Activated CD4-positive, alpha-beta T cell treated with anti-CD3 and anti-CD28 coated beads, Interleukin-10, Interleukin-2, amounts not matched to agents 100 ng/mL and 50 ng/mL, durations not matched to agents 16 hours and 8 hours (primary cell): ENCODE measurements at regions not wholly inside any gene's neighbourhood (a gene's known extent, or its start where the extent isn't known, plus 50 kb on each side); places are given as distances from the start of the nearest gene placed in this dataset.

Source experiments
- DNase-seq: peaks from one replicate; pipeline ENCODE4 v3.0.0-alpha.2; 2020

- DNase-seq, result peak; percentile 7
Measured at GRCh38 chr6:71533939-71534379, 245.3 kb downstream of the OGFRL1 start.

- no peak for DNase-seq
Measured at GRCh38 chr6:71534921-71535320, 246.3 kb downstream of the OGFRL1 start.

GRCh38 chr6:71537717-71538116 lies 249.1 kb downstream of the OGFRL1 start:
- DNase-seq, result no peak

GRCh38 chr6:71544028-71544427 lies 255.4 kb downstream of the OGFRL1 start:
- DNase-seq, result no peak

- no peak for DNase-seq
Measured at GRCh38 chr6:71544906-71545305, 256.3 kb downstream of the OGFRL1 start.

GRCh38 chr6:71545905-71546304 lies 257.3 kb downstream of the OGFRL1 start:
- no peak for DNase-seq

- no peak for DNase-seq
Measured at GRCh38 chr6:71551798-71552197, 263.2 kb downstream of the OGFRL1 start.

- DNase-seq, result no peak
Measured at GRCh38 chr6:71556141-71556540, 267.5 kb downstream of the OGFRL1 start.

GRCh38 chr6:71558974-71559373 lies 270.4 kb downstream of the OGFRL1 start:
- DNase-seq, result no peak

GRCh38 chr6:71567562-71567961 lies 279.0 kb downstream of the OGFRL1 start:
- DNase-seq, result no peak

GRCh38 chr6:71577766-71578165 lies 289.2 kb downstream of the OGFRL1 start:
- DNase-seq, result no peak

- no peak for DNase-seq
Measured at GRCh38 chr6:71579902-71580301, 291.3 kb downstream of the OGFRL1 start.

GRCh38 chr6:71582820-71583219 lies 294.2 kb downstream of the OGFRL1 start:
- no peak for DNase-seq

- DNase-seq, result no peak
Measured at GRCh38 chr6:71584712-71585436, 296.3 kb downstream of the OGFRL1 start.

- no peak for DNase-seq
Measured at GRCh38 chr6:71585472-71585871, 296.9 kb downstream of the OGFRL1 start.

- DNase-seq, result no peak
Measured at GRCh38 chr6:71588490-71588889, 297.9 kb upstream of the RIMS1 start.

GRCh38 chr6:71589254-71589653 lies 297.1 kb upstream of the RIMS1 start:
- DNase-seq, result no peak

GRCh38 chr6:71592643-71593042 lies 293.7 kb upstream of the RIMS1 start:
- no peak for DNase-seq

- DNase-seq, result no peak
Measured at GRCh38 chr6:71599359-71599758, 287.0 kb upstream of the RIMS1 start.

GRCh38 chr6:71602385-71603007 lies 283.9 kb upstream of the RIMS1 start:
- DNase-seq, result no peak

- no peak for DNase-seq
Measured at GRCh38 chr6:71603021-71603420, 283.3 kb upstream of the RIMS1 start.

- no peak for DNase-seq
Measured at GRCh38 chr6:71608646-71609045, 277.7 kb upstream of the RIMS1 start.

GRCh38 chr6:71619836-71620235 lies 266.5 kb upstream of the RIMS1 start:
- DNase-seq, result no peak

- no peak for DNase-seq
Measured at GRCh38 chr6:71621918-71622519, 264.3 kb upstream of the RIMS1 start.
